Body of pancreas (tissue), 4 donors: ENCODE measurements at regions not wholly inside any gene's neighbourhood (a gene's known extent, or its start where the extent isn't known, plus 50 kb on each side); places are given as distances from the start of the nearest gene placed in this dataset.

ENCODE experiments used
- POLR2A ChIP-seq, 3 donors: fragments of 450-650 bp; IDR thresholded peaks; one replicate each; pipeline ENCODE4 v1.6.1; 2016; ENCODE audit warnings: antibody characterized with exemption in 3 of 3, mild to moderate bottlenecking in 2 of 3
- TF ChIP-seq, protein P1 (sequence below), 7 experiments: fragments of 450-650 bp in 4 of 7; fragments of 200-600 bp in 3 of 7; sonication (generic) in 3 of 7; IDR thresholded peaks; one replicate each; pipeline ENCODE4 v1.5.1; 2016 to 2019; ENCODE audit warnings: antibody characterized with exemption in 7 of 7

GRCh38 chr7:13713092-13713491 is 276.4 kb downstream of the ETV1 start:
- no peak for TF ChIP-seq POLR2A (IDR thresholded peaks at IDR 0.05)
- TF ChIP-seq, protein P1, sequence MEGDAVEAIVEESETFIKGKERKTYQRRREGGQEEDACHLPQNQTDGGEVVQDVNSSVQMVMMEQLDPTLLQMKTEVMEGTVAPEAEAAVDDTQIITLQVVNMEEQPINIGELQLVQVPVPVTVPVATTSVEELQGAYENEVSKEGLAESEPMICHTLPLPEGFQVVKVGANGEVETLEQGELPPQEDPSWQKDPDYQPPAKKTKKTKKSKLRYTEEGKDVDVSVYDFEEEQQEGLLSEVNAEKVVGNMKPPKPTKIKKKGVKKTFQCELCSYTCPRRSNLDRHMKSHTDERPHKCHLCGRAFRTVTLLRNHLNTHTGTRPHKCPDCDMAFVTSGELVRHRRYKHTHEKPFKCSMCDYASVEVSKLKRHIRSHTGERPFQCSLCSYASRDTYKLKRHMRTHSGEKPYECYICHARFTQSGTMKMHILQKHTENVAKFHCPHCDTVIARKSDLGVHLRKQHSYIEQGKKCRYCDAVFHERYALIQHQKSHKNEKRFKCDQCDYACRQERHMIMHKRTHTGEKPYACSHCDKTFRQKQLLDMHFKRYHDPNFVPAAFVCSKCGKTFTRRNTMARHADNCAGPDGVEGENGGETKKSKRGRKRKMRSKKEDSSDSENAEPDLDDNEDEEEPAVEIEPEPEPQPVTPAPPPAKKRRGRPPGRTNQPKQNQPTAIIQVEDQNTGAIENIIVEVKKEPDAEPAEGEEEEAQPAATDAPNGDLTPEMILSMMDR (IDR thresholded peaks at IDR 0.05) = no peak
